ENCODE measurements at regions not wholly inside any gene's neighbourhood (a gene's known extent, or its start where the extent isn't known, plus 50 kb on each side); places are given as distances from the start of the nearest gene placed in this dataset.

DNA sequence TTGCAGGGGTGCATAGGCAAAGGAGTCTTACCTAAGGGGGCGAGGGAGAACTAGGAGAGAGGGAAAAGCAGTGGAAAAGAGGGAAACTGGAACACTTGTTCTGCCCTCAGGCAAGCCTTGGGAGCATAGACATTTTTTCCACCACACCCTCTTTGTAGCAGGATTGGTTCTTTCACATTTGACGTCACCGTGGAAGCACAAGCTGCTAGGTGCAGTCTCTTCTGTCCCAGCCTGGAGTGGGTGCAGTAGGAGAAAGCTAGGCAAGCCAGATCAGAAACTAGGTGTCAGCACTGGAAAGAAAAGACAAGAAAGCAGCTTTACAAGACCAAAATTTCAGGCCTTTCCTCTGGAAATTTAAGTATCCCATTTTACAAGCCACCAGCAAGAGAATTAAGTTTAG lies 440.4 kb downstream of the EFNA5 start:
- POLR2A ChIA-PET, result no interaction called here
- DNase-seq (ENCODE audit: extremely low spot score), result no peak
- CTCF ChIA-PET, result no interaction called here
- TF ChIP-seq BHLHE40 (IDR thresholded peaks at IDR 0.05; ENCODE audit: borderline replicate concordance) (no peak), FOXA1 (IDR thresholded peaks at IDR 0.05) (no peak), LEF1 (IDR thresholded peaks at IDR 0.05; ENCODE audit: borderline replicate concordance) (no peak), ARNT (IDR thresholded peaks at IDR 0.05) (no peak), HDGF (IDR thresholded peaks at IDR 0.05; ENCODE audit: borderline replicate concordance) (no peak)

DNA sequence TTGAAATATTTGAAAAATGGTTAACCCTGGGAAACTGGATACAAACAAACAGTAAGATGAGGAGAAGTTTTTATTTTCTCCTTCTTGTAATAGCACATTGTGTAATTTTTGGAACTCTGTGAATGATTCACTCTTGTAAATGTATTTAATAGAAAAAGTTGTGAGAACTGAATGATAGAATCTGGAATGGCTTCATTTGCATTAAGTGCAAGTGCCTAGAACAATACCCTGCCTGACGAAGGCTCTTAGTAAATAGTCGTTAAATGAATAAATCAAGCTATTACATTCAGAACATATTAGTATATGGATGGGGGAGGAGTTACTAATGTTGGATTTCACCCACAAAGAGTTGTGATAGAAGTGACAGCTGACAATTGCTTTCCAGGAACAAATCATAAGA lies 442.5 kb downstream of the EFNA5 start:
- POLR2A ChIA-PET, result no interaction called here
- DNase-seq (ENCODE audit: extremely low spot score), result no peak
- CTCF ChIA-PET, result no interaction called here
- TF ChIP-seq SP1 (IDR thresholded peaks at IDR 0.05), result no peak
- TF ChIP-seq NFRKB (IDR thresholded peaks at IDR 0.05), result no peak

GRCh38 chr5:107224272-107224671 lies 446.5 kb downstream of the EFNA5 start:
- ChIA-PET CTCF (no interaction called here), POLR2A (no interaction called here)
- DNase-seq (ENCODE audit: extremely low spot score), result no peak
- TF ChIP-seq FOXK2 (IDR thresholded peaks at IDR 0.05), result no peak
- no peak for TF ChIP-seq CTBP1 (IDR thresholded peaks at IDR 0.05; ENCODE audit: borderline replicate concordance)
- TF ChIP-seq HDGF (IDR thresholded peaks at IDR 0.05; ENCODE audit: borderline replicate concordance), result no peak
- TF ChIP-seq ARNT (IDR thresholded peaks at IDR 0.05), result no peak
- TF ChIP-seq BHLHE40 (IDR thresholded peaks at IDR 0.05; ENCODE audit: borderline replicate concordance), result no peak
- no peak for TF ChIP-seq FOXA1 (IDR thresholded peaks at IDR 0.05)
- no peak for TF ChIP-seq ZNF384 (IDR thresholded peaks at IDR 0.05)
- no peak for TF ChIP-seq SUZ12 (IDR thresholded peaks at IDR 0.05)
- no peak for TF ChIP-seq ELF4 (IDR thresholded peaks at IDR 0.05)
- TF ChIP-seq LEF1 (IDR thresholded peaks at IDR 0.05; ENCODE audit: borderline replicate concordance), result no peak
- TF ChIP-seq FOXM1 (IDR thresholded peaks at IDR 0.05; ENCODE audit: borderline replicate concordance), result no peak
- no peak for TF ChIP-seq SP1 (IDR thresholded peaks at IDR 0.05)
- TF ChIP-seq NFRKB (IDR thresholded peaks at IDR 0.05), result no peak
- no peak for TF ChIP-seq TARDBP (IDR thresholded peaks at IDR 0.05)
- TF ChIP-seq L3MBTL2 (conservative IDR thresholded peaks at IDR 0.05), result no peak
- TF ChIP-seq PKNOX1 (IDR thresholded peaks at IDR 0.05), result no peak

GRCh38 chr5:107223066-107223465 lies 447.7 kb downstream of the EFNA5 start:
- no peak for DNase-seq (ENCODE audit: extremely low spot score)
- CTCF ChIA-PET, result no interaction called here
- TF ChIP-seq TARDBP (IDR thresholded peaks at IDR 0.05) (no peak), L3MBTL2 (conservative IDR thresholded peaks at IDR 0.05) (no peak), NFRKB (IDR thresholded peaks at IDR 0.05) (no peak), LEF1 (IDR thresholded peaks at IDR 0.05; ENCODE audit: borderline replicate concordance) (no peak)

GRCh38 chr5:107219993-107220392 lies 450.7 kb downstream of the EFNA5 start:
- ChIA-PET CTCF (no interaction called here), POLR2A (no interaction called here)
- no peak for TF ChIP-seq LEF1 (IDR thresholded peaks at IDR 0.05; ENCODE audit: borderline replicate concordance)
- TF ChIP-seq HDGF (IDR thresholded peaks at IDR 0.05; ENCODE audit: borderline replicate concordance), result no peak
- no peak for TF ChIP-seq L3MBTL2 (conservative IDR thresholded peaks at IDR 0.05)
- TF ChIP-seq BHLHE40 (IDR thresholded peaks at IDR 0.05; ENCODE audit: borderline replicate concordance), result no peak
- no peak for TF ChIP-seq NFRKB (IDR thresholded peaks at IDR 0.05)
- TF ChIP-seq TARDBP (IDR thresholded peaks at IDR 0.05), result no peak
- TF ChIP-seq ZNF384 (IDR thresholded peaks at IDR 0.05), result no peak
- TF ChIP-seq FOXA1 (IDR thresholded peaks at IDR 0.05), result no peak
- no peak for DNase-seq (ENCODE audit: extremely low spot score)

More at GRCh38 chr5:107223066-107223465, 447.7 kb downstream of the EFNA5 start:
- POLR2A ChIA-PET, result no interaction called here

- ChIA-PET CTCF (no interaction called here), POLR2A (no interaction called here)
- no peak for DNase-seq (ENCODE audit: extremely low spot score)
- TF ChIP-seq TARDBP (IDR thresholded peaks at IDR 0.05) (no peak), ARNT (IDR thresholded peaks at IDR 0.05) (no peak), SP1 (IDR thresholded peaks at IDR 0.05) (no peak), ELF4 (IDR thresholded peaks at IDR 0.05) (no peak), NFRKB (IDR thresholded peaks at IDR 0.05) (no peak), BHLHE40 (IDR thresholded peaks at IDR 0.05; ENCODE audit: borderline replicate concordance) (no peak), ZNF384 (IDR thresholded peaks at IDR 0.05) (no peak), LEF1 (IDR thresholded peaks at IDR 0.05; ENCODE audit: borderline replicate concordance) (no peak), HDGF (IDR thresholded peaks at IDR 0.05; ENCODE audit: borderline replicate concordance) (no peak), SUZ12 (IDR thresholded peaks at IDR 0.05) (no peak), FOXK2 (IDR thresholded peaks at IDR 0.05) (no peak)
These were observed 452.1 kb downstream of the EFNA5 start for GRCh38 chr5:107218457-107219193.

DNA sequence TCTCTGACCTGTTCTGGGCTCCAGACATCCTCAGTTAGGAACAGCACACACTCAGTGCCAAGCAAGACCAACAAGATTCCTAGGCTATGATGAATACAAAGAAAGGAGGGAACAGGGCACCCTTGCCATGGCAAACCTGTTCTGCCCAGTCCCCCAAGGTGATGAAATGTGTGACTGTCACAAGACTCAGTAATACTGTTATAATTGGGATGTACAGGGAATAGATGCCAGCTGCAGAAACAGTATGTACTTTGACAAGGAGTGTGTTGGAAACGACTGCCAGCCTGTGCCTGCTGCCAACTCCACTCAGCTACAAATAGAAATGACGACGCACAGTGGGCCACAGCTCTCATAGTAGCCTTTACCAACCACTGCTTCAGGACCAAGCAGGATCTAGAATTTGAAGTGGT lies 453.0 kb downstream of the EFNA5 start:
- POLR2A ChIA-PET, result no interaction called here
- TF ChIP-seq HDGF (IDR thresholded peaks at IDR 0.05; ENCODE audit: borderline replicate concordance) (no peak), SP1 (IDR thresholded peaks at IDR 0.05) (no peak), PKNOX1 (IDR thresholded peaks at IDR 0.05) (no peak), NFRKB (IDR thresholded peaks at IDR 0.05) (no peak), ELF4 (IDR thresholded peaks at IDR 0.05) (no peak), L3MBTL2 (conservative IDR thresholded peaks at IDR 0.05) (no peak), FOXM1 (IDR thresholded peaks at IDR 0.05; ENCODE audit: borderline replicate concordance) (no peak), TARDBP (IDR thresholded peaks at IDR 0.05) (no peak), ARNT (IDR thresholded peaks at IDR 0.05) (no peak), CTBP1 (IDR thresholded peaks at IDR 0.05; ENCODE audit: borderline replicate concordance) (no peak), SUZ12 (IDR thresholded peaks at IDR 0.05) (no peak), FOXA1 (IDR thresholded peaks at IDR 0.05) (no peak), ZNF384 (IDR thresholded peaks at IDR 0.05) (no peak), BHLHE40 (IDR thresholded peaks at IDR 0.05; ENCODE audit: borderline replicate concordance) (no peak), LEF1 (IDR thresholded peaks at IDR 0.05; ENCODE audit: borderline replicate concordance) (no peak), FOXK2 (IDR thresholded peaks at IDR 0.05) (no peak)
- no peak for DNase-seq (ENCODE audit: extremely low spot score)
- CTCF ChIA-PET, result no interaction called here

Measured in HEK293T (cell line).